Activated CD4-positive, alpha-beta T cell treated with anti-CD3 and anti-CD28 coated beads, Interleukin-2, Interleukin-4, amounts not matched to agents 100 ng/mL and 50 ng/mL, durations not matched to agents 16 hours and 8 hours (primary cell): ENCODE measurements at regions not wholly inside any gene's neighbourhood (a gene's known extent, or its start where the extent isn't known, plus 50 kb on each side); places are given as distances from the start of the nearest gene placed in this dataset.

ENCODE experiments used
- DNase-seq: peaks from one replicate; pipeline ENCODE4 v3.0.0-alpha.2; 2020; ENCODE audit warnings: low spot score

- no peak for DNase-seq
These were observed 384.7 kb downstream of the PDCD6IP start for GRCh38 chr3:34183114-34183513.

- DNase-seq = no peak
These were observed 385.3 kb downstream of the PDCD6IP start for GRCh38 chr3:34183611-34184340.

GRCh38 chr3:34185301-34185700 is 386.9 kb downstream of the PDCD6IP start:
- DNase-seq = no peak

GRCh38 chr3:34189133-34189532 is 390.7 kb downstream of the PDCD6IP start:
- no peak for DNase-seq

GRCh38 chr3:34196914-34197313 is 398.5 kb downstream of the PDCD6IP start:
- no peak for DNase-seq

- no peak for DNase-seq
These were observed 399.9 kb downstream of the PDCD6IP start for GRCh38 chr3:34198309-34198708.

- no peak for DNase-seq
These were observed 402.1 kb downstream of the PDCD6IP start for GRCh38 chr3:34200576-34200975.

- DNase-seq = no peak
These were observed 404.5 kb downstream of the PDCD6IP start for GRCh38 chr3:34202975-34203374.

GRCh38 chr3:34203386-34203785 is 405.0 kb downstream of the PDCD6IP start:
- no peak for DNase-seq

GRCh38 chr3:34207002-34207401 is 408.6 kb downstream of the PDCD6IP start:
- no peak for DNase-seq

GRCh38 chr3:34207806-34208205 is 409.4 kb downstream of the PDCD6IP start:
- DNase-seq = no peak

GRCh38 chr3:34212175-34212574 is 413.7 kb downstream of the PDCD6IP start:
- no peak for DNase-seq

- no peak for DNase-seq
These were observed 414.2 kb downstream of the PDCD6IP start for GRCh38 chr3:34212656-34213055.

GRCh38 chr3:34213478-34213877 is 415.0 kb downstream of the PDCD6IP start:
- no peak for DNase-seq

- DNase-seq = no peak
These were observed 418.4 kb downstream of the PDCD6IP start for GRCh38 chr3:34216711-34217335.

GRCh38 chr3:34218706-34219385 is 420.4 kb downstream of the PDCD6IP start:
- DNase-seq = no peak

GRCh38 chr3:34219556-34219955 is 421.1 kb downstream of the PDCD6IP start:
- DNase-seq = no peak

GRCh38 chr3:34225821-34226366 is 427.5 kb downstream of the PDCD6IP start:
- DNase-seq = no peak

GRCh38 chr3:34229876-34230275 is 431.4 kb downstream of the PDCD6IP start:
- no peak for DNase-seq

GRCh38 chr3:34235096-34235495 is 436.7 kb downstream of the PDCD6IP start:
- no peak for DNase-seq

- no peak for DNase-seq
These were observed 439.5 kb downstream of the PDCD6IP start for GRCh38 chr3:34237946-34238345.

GRCh38 chr3:34238407-34238806 is 440.0 kb downstream of the PDCD6IP start:
- no peak for DNase-seq

- DNase-seq = no peak
These were observed 440.9 kb downstream of the PDCD6IP start for GRCh38 chr3:34239287-34239686.
